ENCODE measurements at regions not wholly inside any gene's neighbourhood (a gene's known extent, or its start where the extent isn't known, plus 50 kb on each side); places are given as distances from the start of the nearest gene placed in this dataset.

DNA sequence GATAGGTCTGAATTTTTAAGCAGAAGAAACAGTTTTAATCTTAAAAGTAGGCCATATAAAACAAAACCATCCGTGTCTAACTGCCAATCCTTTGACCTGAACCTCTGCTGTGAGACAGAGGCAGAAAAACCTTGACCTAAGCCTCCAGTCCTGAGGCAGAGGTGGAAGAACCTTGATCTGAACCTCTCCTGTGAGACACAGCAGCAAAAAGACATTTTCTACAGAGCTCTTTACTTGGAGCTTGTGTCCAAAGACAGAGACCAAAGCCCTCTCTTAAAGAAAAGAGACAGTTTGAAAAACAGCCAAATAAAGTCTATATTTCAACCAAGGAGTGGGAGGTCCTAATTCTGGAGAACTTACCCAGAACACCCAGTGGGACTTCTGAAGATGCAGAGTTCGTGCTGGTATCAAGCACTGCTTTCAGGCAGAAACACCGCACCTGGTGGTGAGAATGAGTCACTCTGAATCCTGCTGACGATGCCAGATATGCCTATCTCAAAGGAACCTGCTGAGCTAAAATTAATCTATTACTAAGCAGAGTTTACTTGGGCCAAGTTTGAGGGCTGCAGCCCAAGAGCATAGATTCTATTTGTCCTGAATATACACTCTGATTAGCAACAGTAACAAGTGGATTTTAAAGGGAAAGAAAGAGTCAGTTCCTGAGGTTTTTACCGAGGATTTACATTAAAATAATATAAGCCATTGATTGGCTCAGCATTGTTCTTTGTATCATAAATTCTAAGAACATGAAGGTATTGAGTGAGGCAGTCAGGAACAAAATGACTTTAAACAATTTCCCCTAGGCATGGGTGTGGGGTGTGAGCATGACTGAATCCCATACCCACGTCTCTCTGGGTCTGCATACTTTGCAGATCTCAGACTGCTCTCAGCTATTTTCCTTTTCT is 806.4 kb downstream of the TRIB2 start:
- TF ChIP-seq CREB1 (CRISPR knock-in tag; IDR thresholded peaks at IDR 0.05) (no peak), USF2 (CRISPR knock-in tag; IDR thresholded peaks at IDR 0.05) (no peak), RELA (CRISPR knock-in tag; IDR thresholded peaks at IDR 0.05; ENCODE audit: borderline replicate concordance) (no peak)
- TF ChIP-seq, protein P1, sequence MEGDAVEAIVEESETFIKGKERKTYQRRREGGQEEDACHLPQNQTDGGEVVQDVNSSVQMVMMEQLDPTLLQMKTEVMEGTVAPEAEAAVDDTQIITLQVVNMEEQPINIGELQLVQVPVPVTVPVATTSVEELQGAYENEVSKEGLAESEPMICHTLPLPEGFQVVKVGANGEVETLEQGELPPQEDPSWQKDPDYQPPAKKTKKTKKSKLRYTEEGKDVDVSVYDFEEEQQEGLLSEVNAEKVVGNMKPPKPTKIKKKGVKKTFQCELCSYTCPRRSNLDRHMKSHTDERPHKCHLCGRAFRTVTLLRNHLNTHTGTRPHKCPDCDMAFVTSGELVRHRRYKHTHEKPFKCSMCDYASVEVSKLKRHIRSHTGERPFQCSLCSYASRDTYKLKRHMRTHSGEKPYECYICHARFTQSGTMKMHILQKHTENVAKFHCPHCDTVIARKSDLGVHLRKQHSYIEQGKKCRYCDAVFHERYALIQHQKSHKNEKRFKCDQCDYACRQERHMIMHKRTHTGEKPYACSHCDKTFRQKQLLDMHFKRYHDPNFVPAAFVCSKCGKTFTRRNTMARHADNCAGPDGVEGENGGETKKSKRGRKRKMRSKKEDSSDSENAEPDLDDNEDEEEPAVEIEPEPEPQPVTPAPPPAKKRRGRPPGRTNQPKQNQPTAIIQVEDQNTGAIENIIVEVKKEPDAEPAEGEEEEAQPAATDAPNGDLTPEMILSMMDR (IDR thresholded peaks at IDR 0.05), result no peak

Data from WTC11 (cell line).